HepG2 (cell line): ENCODE measurements at regions not wholly inside any gene's neighbourhood (a gene's known extent, or its start where the extent isn't known, plus 50 kb on each side); places are given as distances from the start of the nearest gene placed in this dataset.

Source experiments
- IKZF1 ChIP-seq: fragments of 450-650 bp; IDR thresholded peaks from 2 replicates; pipeline ENCODE4 v1.7.1; 2016
- MAFK ChIP-seq, 2 experiments: IDR thresholded peaks in 1 of 2; conservative IDR thresholded peaks in 1 of 2; 2 replicates each; pipeline ENCODE4 v1.6.1; 2011; ENCODE audit warnings: improper control_type of control experiment in 2 of 2, low read length in 2 of 2
- REST ChIP-seq, 2 experiments: IDR thresholded peaks; 2 replicates each; pipeline ENCODE4 v1.6.1; 2011 to 2012; ENCODE audit warnings: low read length in 2 of 2, borderline replicate concordance in 1 of 2, low read depth in 1 of 2, mild to moderate bottlenecking in 1 of 2, moderate library complexity in 1 of 2
- SP2 ChIP-seq: sonication (generic); formaldehyde crosslinking; IDR thresholded peaks from 2 replicates; pipeline ENCODE4 v1.5.1; 2020; ENCODE audit warnings: mild to moderate bottlenecking, missing genetic modification reagents
- ZBTB1 ChIP-seq: sonication (generic); formaldehyde crosslinking; IDR thresholded peaks from 2 replicates; pipeline ENCODE4 v1.4.0; 2020; ENCODE audit warnings: missing genetic modification reagents, borderline replicate concordance
- ZBTB26 ChIP-seq: IDR thresholded peaks from 2 replicates; pipeline ENCODE4 v1.6.1; 2016; ENCODE audit warnings: missing compliant biosample characterization, missing genetic modification reagents, borderline replicate concordance
- ZNF12 ChIP-seq: sonication (generic); formaldehyde crosslinking; IDR thresholded peaks from 2 replicates; pipeline ENCODE4 v1.5.0; 2020; ENCODE audit warnings: missing genetic modification reagents
- ZNF232 ChIP-seq: sonication (generic); formaldehyde crosslinking; IDR thresholded peaks from 2 replicates; pipeline ENCODE4 v1.4.0; 2020; ENCODE audit warnings: missing genetic modification reagents, borderline replicate concordance
- ZNF780A ChIP-seq: sonication (generic); formaldehyde crosslinking; IDR thresholded peaks from 2 replicates; pipeline ENCODE4 v1.8.0; 2022; ENCODE audit warnings: mild to moderate bottlenecking, missing genetic modification reagents, moderate library complexity
- TF ChIP-seq, protein P1 (sequence below): IDR thresholded peaks from 2 replicates; pipeline ENCODE4 v1.6.1; 2016; ENCODE audit warnings: mild to moderate bottlenecking

DNA sequence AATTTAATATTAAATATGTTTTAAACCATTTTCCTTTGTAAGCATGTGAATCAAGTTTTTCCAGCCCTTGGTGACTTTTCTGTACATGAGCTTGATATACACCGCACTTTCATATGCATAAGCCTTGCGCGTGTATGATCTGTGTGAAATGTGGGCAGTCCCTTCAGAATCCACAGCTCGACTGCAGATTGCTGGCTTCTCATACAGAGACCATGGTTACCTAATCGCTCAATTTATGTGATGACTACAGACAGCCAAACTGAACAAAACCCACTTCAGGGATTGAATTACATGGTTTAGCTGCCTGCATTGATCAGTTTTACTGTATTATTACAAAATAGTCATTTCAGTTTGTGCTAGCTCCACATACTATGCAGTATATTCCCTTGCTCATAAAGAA, 212.3 kb upstream of the NECTIN3 start:
- TF ChIP-seq ZBTB26 (CRISPR knock-in tag) = no peak
- TF ChIP-seq ZNF780A = no peak
- TF ChIP-seq IKZF1 = no peak
- TF ChIP-seq, protein P1, sequence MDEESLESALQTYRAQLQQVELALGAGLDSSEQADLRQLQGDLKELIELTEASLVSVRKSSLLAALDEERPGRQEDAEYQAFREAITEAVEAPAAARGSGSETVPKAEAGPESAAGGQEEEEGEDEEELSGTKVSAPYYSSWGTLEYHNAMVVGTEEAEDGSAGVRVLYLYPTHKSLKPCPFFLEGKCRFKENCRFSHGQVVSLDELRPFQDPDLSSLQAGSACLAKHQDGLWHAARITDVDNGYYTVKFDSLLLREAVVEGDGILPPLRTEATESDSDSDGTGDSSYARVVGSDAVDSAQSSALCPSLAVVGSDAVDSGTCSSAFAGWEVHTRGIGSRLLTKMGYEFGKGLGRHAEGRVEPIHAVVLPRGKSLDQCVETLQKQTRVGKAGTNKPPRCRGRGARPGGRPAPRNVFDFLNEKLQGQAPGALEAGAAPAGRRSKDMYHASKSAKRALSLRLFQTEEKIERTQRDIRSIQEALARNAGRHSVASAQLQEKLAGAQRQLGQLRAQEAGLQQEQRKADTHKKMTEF (CRISPR knock-in tag) = no peak
- TF ChIP-seq ZNF12 = no peak
- TF ChIP-seq MAFK (conservative IDR thresholded peaks at IDR 0.05 in 1 of 2, IDR thresholded peaks at IDR 0.05 in 1 of 2; ENCODE audit: low read length in 2 of 2) = no peak
- no peak for TF ChIP-seq ZBTB1 (CRISPR knock-in tag)
- no peak for TF ChIP-seq SP2 (CRISPR knock-in tag)
- TF ChIP-seq REST (IDR thresholded peaks at IDR 0.05; ENCODE audit: borderline replicate concordance in 1 of 2, low read depth in 1 of 2, low read length in 2 of 2) = no peak
- TF ChIP-seq ZNF232 (CRISPR knock-in tag) = no peak
